Testis (tissue), 2 donors: ENCODE measurements at regions not wholly inside any gene's neighbourhood (a gene's known extent, or its start where the extent isn't known, plus 50 kb on each side); places are given as distances from the start of the nearest gene placed in this dataset.

Experiments used
- POLR2A ChIP-seq: fragments of 450-650 bp; IDR thresholded peaks from one replicate; pipeline ENCODE4 v1.6.1; 2017; ENCODE audit warnings: antibody characterized with exemption, mild to moderate bottlenecking, moderate library complexity
- TF ChIP-seq, protein P1 (sequence below), 3 experiments: fragments of 450-650 bp in 2 of 3; fragments of 200-600 bp in 1 of 3; sonication (generic) in 1 of 3; IDR thresholded peaks; one replicate each; pipeline ENCODE4 v1.5.1; 2016 to 2019; ENCODE audit warnings: antibody characterized with exemption in 3 of 3, mild to moderate bottlenecking in 2 of 3, moderate library complexity in 1 of 3

DNA sequence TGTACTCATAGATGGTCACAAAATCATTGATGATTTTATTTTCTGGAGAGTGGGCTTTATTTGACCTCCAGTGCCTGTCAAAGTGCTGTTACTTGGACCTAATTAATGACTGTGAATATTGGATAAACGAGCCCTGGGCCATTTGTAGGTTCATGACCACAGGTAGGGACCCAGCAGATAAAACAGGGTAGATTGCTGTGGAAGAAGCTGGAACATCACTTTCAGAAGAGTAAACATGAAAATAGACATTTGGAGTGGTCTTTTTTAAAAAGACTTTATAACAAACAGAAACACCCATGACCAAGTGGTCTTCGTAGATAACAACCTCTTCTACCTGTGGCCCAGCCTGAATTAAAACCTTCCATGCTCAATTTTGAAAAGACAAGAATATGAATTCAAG is 472.8 kb upstream of the MKI67 start:
- TF ChIP-seq, protein P1, sequence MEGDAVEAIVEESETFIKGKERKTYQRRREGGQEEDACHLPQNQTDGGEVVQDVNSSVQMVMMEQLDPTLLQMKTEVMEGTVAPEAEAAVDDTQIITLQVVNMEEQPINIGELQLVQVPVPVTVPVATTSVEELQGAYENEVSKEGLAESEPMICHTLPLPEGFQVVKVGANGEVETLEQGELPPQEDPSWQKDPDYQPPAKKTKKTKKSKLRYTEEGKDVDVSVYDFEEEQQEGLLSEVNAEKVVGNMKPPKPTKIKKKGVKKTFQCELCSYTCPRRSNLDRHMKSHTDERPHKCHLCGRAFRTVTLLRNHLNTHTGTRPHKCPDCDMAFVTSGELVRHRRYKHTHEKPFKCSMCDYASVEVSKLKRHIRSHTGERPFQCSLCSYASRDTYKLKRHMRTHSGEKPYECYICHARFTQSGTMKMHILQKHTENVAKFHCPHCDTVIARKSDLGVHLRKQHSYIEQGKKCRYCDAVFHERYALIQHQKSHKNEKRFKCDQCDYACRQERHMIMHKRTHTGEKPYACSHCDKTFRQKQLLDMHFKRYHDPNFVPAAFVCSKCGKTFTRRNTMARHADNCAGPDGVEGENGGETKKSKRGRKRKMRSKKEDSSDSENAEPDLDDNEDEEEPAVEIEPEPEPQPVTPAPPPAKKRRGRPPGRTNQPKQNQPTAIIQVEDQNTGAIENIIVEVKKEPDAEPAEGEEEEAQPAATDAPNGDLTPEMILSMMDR (IDR thresholded peaks at IDR 0.05): no peak
- no peak for TF ChIP-seq POLR2A
